ENCODE measurements at regions not wholly inside any gene's neighbourhood (a gene's known extent, or its start where the extent isn't known, plus 50 kb on each side); places are given as distances from the start of the nearest gene placed in this dataset.

DNA sequence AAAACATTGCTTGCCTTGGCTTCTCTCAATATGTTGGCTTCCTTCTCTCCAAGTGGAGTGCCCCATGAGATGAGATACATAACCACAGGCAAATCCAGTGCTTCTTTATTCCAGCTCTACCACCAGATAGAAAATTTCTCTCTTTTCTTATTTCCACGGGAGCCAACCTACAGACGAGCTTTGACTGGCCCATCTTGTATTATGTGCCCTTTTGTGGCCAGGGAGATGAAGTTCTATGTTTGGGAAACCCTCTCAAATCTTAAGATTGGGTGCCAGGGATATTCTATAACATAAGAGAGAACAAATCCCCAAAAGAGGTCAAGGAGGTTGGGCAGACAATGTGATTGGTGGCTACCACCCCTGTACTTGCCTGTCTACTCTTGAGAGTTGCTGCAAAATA is 351.8 kb downstream of the ZNF326 start:
- DNase-seq: no peak
- Mint-ChIP-seq H3K27me3 (ENCODE audit: insufficient read depth) (no peaks in the 10 kb centered on the region), H3K36me3 (ENCODE audit: low read depth) (peaks cover 6% of the 10 kb centered on the region), H3K9me3 (peaks cover 24% of the 10 kb centered on the region), H3K4me1 (no peaks in the 10 kb centered on the region), H3K27ac (no peak overlapping the region), H3K4me3 (no peak overlapping the region)
- no peak overlapping the region for H3K27ac ChIP-seq (ENCODE audit: low read depth, low read length)
- H3K27me3 ChIP-seq (ENCODE audit: control insufficient read depth, insufficient read depth, low read length, poor library complexity, severe bottlenecking): no peaks in the 10 kb centered on the region
- H3K4me3 ChIP-seq (ENCODE audit: low read length): no peak overlapping the region
- no peak for TF ChIP-seq CTCF (conservative IDR thresholded peaks at IDR 0.05)
- H3K36me3 ChIP-seq (ENCODE audit: control insufficient read depth, insufficient read depth, low read length): no peaks in the 10 kb centered on the region
- peaks cover 4% of the 10 kb centered on the region for H3K4me1 ChIP-seq (ENCODE audit: control insufficient read depth, insufficient read depth, low read length)
- H3K9ac ChIP-seq (ENCODE audit: extremely low read depth, low read length, poor library complexity, severe bottlenecking): no peak overlapping the region
- H3K9me3 ChIP-seq (ENCODE audit: control insufficient read depth, low read length): peaks cover 25% of the 10 kb centered on the region
- 91% methylated on average over 2 of the region's 2 CpGs; no CpG with 5 or more reads in 1 of the 2 experiments for WGBS, 2 experiments (ENCODE audit: insufficient coverage in 1 of 2, insufficient read length in 1 of 2)

DNA sequence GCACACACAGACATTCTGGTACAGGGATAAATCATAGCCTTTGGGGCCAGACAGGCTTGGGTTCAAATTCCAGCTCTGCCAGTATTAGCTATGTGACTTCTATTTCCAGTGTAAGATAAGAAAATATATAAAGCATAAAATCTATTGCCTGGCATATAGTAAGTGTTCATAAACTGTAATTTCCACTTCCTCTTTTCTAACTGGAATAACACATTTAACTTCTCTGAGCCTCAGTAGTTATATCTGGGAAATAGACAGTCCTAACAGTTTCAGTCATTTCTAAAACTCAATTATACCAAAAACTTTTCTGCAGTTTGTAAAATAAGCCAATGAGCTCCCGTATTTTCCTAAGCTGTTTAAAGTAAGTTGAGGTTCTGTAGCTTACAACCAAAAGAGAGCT is 351.4 kb downstream of the ZNF326 start:
- no peak for TF ChIP-seq CTCF (conservative IDR thresholded peaks at IDR 0.05)
- H3K4me3 Mint-ChIP-seq: no peak overlapping the region

GRCh38 chr1:90344963-90345730 is 350.2 kb downstream of the ZNF326 start:
- no peak for DNase-seq
- Histone ChIP-seq H3K4me1 (ENCODE audit: control insufficient read depth, insufficient read depth, low read length) (peaks cover 4% of the 10 kb centered on the region), H3K4me3 (ENCODE audit: low read length) (no peak overlapping the region), H3K36me3 (ENCODE audit: control insufficient read depth, insufficient read depth, low read length) (no peaks in the 10 kb centered on the region), H3K9me3 (ENCODE audit: control insufficient read depth, low read length) (peaks cover 25% of the 10 kb centered on the region), H3K9ac (ENCODE audit: extremely low read depth, low read length, poor library complexity, severe bottlenecking) (no peak overlapping the region), H3K27me3 (ENCODE audit: control insufficient read depth, insufficient read depth, low read length, poor library complexity, severe bottlenecking) (no peaks in the 10 kb centered on the region), H3K27ac (ENCODE audit: low read depth, low read length) (no peak overlapping the region)
- H3K4me3 Mint-ChIP-seq: no peak overlapping the region
- TF ChIP-seq CTCF (conservative IDR thresholded peaks at IDR 0.05): no peak
- H3K4me1 Mint-ChIP-seq: no peaks in the 10 kb centered on the region
- no peak overlapping the region for H3K27ac Mint-ChIP-seq
- WGBS, 2 experiments (ENCODE audit: insufficient coverage in 1 of 2, insufficient read length in 1 of 2): 97 to 100% methylated on average over 1 of the region's 1 CpG
- H3K9me3 Mint-ChIP-seq: peaks cover 22% of the 10 kb centered on the region
- no peaks in the 10 kb centered on the region for H3K27me3 Mint-ChIP-seq (ENCODE audit: insufficient read depth)
- peaks cover 6% of the 10 kb centered on the region for H3K36me3 Mint-ChIP-seq (ENCODE audit: low read depth)

More for the DNA sequence above, 351.4 kb downstream of the ZNF326 start:
- H3K27ac ChIP-seq (ENCODE audit: low read depth, low read length): no peak overlapping the region
- no peak overlapping the region for H3K27ac Mint-ChIP-seq
- peaks cover 4% of the 10 kb centered on the region for H3K4me1 ChIP-seq (ENCODE audit: control insufficient read depth, insufficient read depth, low read length)
- no peaks in the 10 kb centered on the region for H3K27me3 ChIP-seq (ENCODE audit: control insufficient read depth, insufficient read depth, low read length, poor library complexity, severe bottlenecking)
- no peak for DNase-seq
- no peaks in the 10 kb centered on the region for H3K36me3 ChIP-seq (ENCODE audit: control insufficient read depth, insufficient read depth, low read length)
- WGBS, 2 experiments (ENCODE audit: insufficient coverage in 1 of 2, insufficient read length in 1 of 2): 67 to 90% methylated on average over 1 of the region's 1 CpG
- no peak overlapping the region for H3K4me3 ChIP-seq (ENCODE audit: low read length)
- peaks cover 25% of the 10 kb centered on the region for H3K9me3 ChIP-seq (ENCODE audit: control insufficient read depth, low read length)
- H3K36me3 Mint-ChIP-seq (ENCODE audit: low read depth): peaks cover 6% of the 10 kb centered on the region
- H3K27me3 Mint-ChIP-seq (ENCODE audit: insufficient read depth): no peaks in the 10 kb centered on the region
- peaks cover 24% of the 10 kb centered on the region for H3K9me3 Mint-ChIP-seq
- H3K4me1 Mint-ChIP-seq: no peaks in the 10 kb centered on the region
- H3K9ac ChIP-seq (ENCODE audit: extremely low read depth, low read length, poor library complexity, severe bottlenecking): no peak overlapping the region

Data from endodermal cell (in vitro differentiated cells).